ENCODE measurements at regions not wholly inside any gene's neighbourhood (a gene's known extent, or its start where the extent isn't known, plus 50 kb on each side); places are given as distances from the start of the nearest gene placed in this dataset.

- H4K20me1 ChIP-seq (replicated peaks; ENCODE audit: control insufficient read depth, extremely low read depth, insufficient read depth, low read length), result no peaks in the 10 kb centered on the region
- H3K9ac ChIP-seq (replicated peaks; ENCODE audit: extremely low read depth, insufficient read depth, low read length), result no peak overlapping the region
- H3K4me2 ChIP-seq (ENCODE audit: insufficient read depth, low read length), result no peak overlapping the region
- no peaks in the 10 kb centered on the region for H3K27me3 ChIP-seq (ENCODE audit: control insufficient read depth in 2 of 2, insufficient read depth in 2 of 2, low read length in 2 of 2)
- H3K4me1 ChIP-seq (ENCODE audit: control insufficient read depth, extremely low read depth, insufficient read depth, low read length), result no peaks in the 10 kb centered on the region
- no peak overlapping the region for H2AFZ ChIP-seq (ENCODE audit: low read depth, low read length)
- DNase-seq (ENCODE audit: low read depth, low spot score) (no peak), FAIRE-seq (no peak)
- dilution Hi-C loops (cut with MboI; ENCODE audit: extremely low pct_ligation_motif_present, low sequenced_read_pairs) (no loop called here), intact Hi-C loops (cut with micrococcal nuclease) (no loop called here)
- no peaks in the 10 kb centered on the region for H3K9me1 ChIP-seq (replicated peaks; ENCODE audit: control insufficient read depth, extremely low read depth, insufficient read depth, low read length)
- H3K36me3 ChIP-seq (ENCODE audit: control insufficient read depth in 2 of 2, extremely low read depth in 1 of 2, insufficient read depth in 2 of 2, low read length in 2 of 2), result no peaks in the 10 kb centered on the region
- H3K79me2 ChIP-seq (ENCODE audit: control insufficient read depth, insufficient read depth, low read length), result no peaks in the 10 kb centered on the region
- no TSS peak for BruUV-seq (replicated peaks)
- POLR2A ChIA-PET, result no interaction called here
- CTCF ChIA-PET, result no interaction called here
- no peak overlapping the region for H3K4me3 ChIP-seq (replicated peaks in 1 of 3; ENCODE audit: insufficient read depth in 1 of 3, low read depth in 1 of 3, low read length in 3 of 3)
- no peaks in the 10 kb centered on the region for H3K9me3 ChIP-seq (replicated peaks; ENCODE audit: control insufficient read depth, insufficient read depth, low read length)
- TF ChIP-seq CTCF (IDR thresholded peaks at IDR 0.05; ENCODE audit: extremely low read depth in 1 of 2, insufficient read depth in 1 of 2, low read depth in 1 of 2, low read length in 2 of 2), result no peak
- no peak for TF ChIP-seq POLR2A (IDR thresholded peaks at IDR 0.05; ENCODE audit: low read depth, low read length)
- TF ChIP-seq FOS (IDR thresholded peaks at IDR 0.05; ENCODE audit: borderline replicate concordance, insufficient read depth, low read length), result no peak
- TF ChIP-seq POLR2AphosphoS5 (IDR thresholded peaks at IDR 0.05; ENCODE audit: insufficient read depth, low read depth, low read length), result no peak
- TF ChIP-seq JUN (IDR thresholded peaks at IDR 0.05; ENCODE audit: borderline replicate concordance, insufficient read depth, insufficient read length, low read depth), result no peak
- no peak for TF ChIP-seq EZH2 (IDR thresholded peaks at IDR 0.05; ENCODE audit: borderline replicate concordance, low read depth, low read length, severe bottlenecking)
- no peak overlapping the region for H3K27ac ChIP-seq (ENCODE audit: insufficient read depth, low read depth, low read length)
These were observed 155.0 kb upstream of the SUCLG2 start for GRCh38 chr3:67809370-67809935.

- Histone ChIP-seq H3K4me1 (ENCODE audit: control insufficient read depth, extremely low read depth, insufficient read depth, low read length) (no peaks in the 10 kb centered on the region), H3K9ac (replicated peaks; ENCODE audit: extremely low read depth, insufficient read depth, low read length) (no peak overlapping the region), H3K4me2 (ENCODE audit: insufficient read depth, low read length) (no peak overlapping the region), H3K36me3 (ENCODE audit: control insufficient read depth in 2 of 2, extremely low read depth in 1 of 2, insufficient read depth in 2 of 2, low read length in 2 of 2) (no peaks in the 10 kb centered on the region), H3K79me2 (ENCODE audit: control insufficient read depth, insufficient read depth, low read length) (no peaks in the 10 kb centered on the region), H2AFZ (ENCODE audit: low read depth, low read length) (no peak overlapping the region), H3K27ac (ENCODE audit: insufficient read depth, low read depth, low read length) (no peak overlapping the region), H3K9me1 (replicated peaks; ENCODE audit: control insufficient read depth, extremely low read depth, insufficient read depth, low read length) (no peaks in the 10 kb centered on the region), H3K9me3 (replicated peaks; ENCODE audit: control insufficient read depth, insufficient read depth, low read length) (no peaks in the 10 kb centered on the region), H3K27me3 (ENCODE audit: control insufficient read depth in 2 of 2, insufficient read depth in 2 of 2, low read length in 2 of 2) (no peaks in the 10 kb centered on the region), H3K4me3 (replicated peaks in 1 of 3; ENCODE audit: insufficient read depth in 1 of 3, low read depth in 1 of 3, low read length in 3 of 3) (no peak overlapping the region), H4K20me1 (replicated peaks; ENCODE audit: control insufficient read depth, extremely low read depth, insufficient read depth, low read length) (no peaks in the 10 kb centered on the region)
- no TSS peak for BruUV-seq (replicated peaks)
- CTCF ChIA-PET, result no interaction called here
- intact Hi-C loops (cut with micrococcal nuclease), result no loop called here
- TF ChIP-seq MAX (IDR thresholded peaks at IDR 0.05; ENCODE audit: insufficient read depth, insufficient read length) (no peak), POLR2AphosphoS5 (IDR thresholded peaks at IDR 0.05; ENCODE audit: insufficient read depth, low read depth, low read length) (no peak), GATA2 (IDR thresholded peaks at IDR 0.05; ENCODE audit: insufficient read depth, insufficient read length, low read depth, low read length) (no peak), EZH2 (IDR thresholded peaks at IDR 0.05; ENCODE audit: borderline replicate concordance, low read depth, low read length, severe bottlenecking) (no peak), MYC (IDR thresholded peaks at IDR 0.05; ENCODE audit: low read depth, low read length) (no peak), POLR2A (IDR thresholded peaks at IDR 0.05; ENCODE audit: low read depth, low read length) (no peak), FOS (IDR thresholded peaks at IDR 0.05; ENCODE audit: borderline replicate concordance, insufficient read depth, low read length) (no peak), CTCF (IDR thresholded peaks at IDR 0.05; ENCODE audit: extremely low read depth in 1 of 2, insufficient read depth in 1 of 2, low read depth in 1 of 2, low read length in 2 of 2) (no peak), JUN (IDR thresholded peaks at IDR 0.05; ENCODE audit: borderline replicate concordance, insufficient read depth, insufficient read length, low read depth) (no peak)
- DNase-seq (ENCODE audit: low read depth, low spot score) (no peak), FAIRE-seq (no peak)
- POLR2A ChIA-PET, result no interaction called here
- dilution Hi-C loops (cut with MboI; ENCODE audit: extremely low pct_ligation_motif_present, low sequenced_read_pairs), result no loop called here
These were observed 154.5 kb upstream of the SUCLG2 start for GRCh38 chr3:67808906-67809305.

Measured in endothelial cell of umbilical vein (primary cell).